ENCODE measurements at regions not wholly inside any gene's neighbourhood (a gene's known extent, or its start where the extent isn't known, plus 50 kb on each side); places are given as distances from the start of the nearest gene placed in this dataset.
A peak's percentile ranks its signal among the peaks of the same experiment; 100 is the strongest.

DNA sequence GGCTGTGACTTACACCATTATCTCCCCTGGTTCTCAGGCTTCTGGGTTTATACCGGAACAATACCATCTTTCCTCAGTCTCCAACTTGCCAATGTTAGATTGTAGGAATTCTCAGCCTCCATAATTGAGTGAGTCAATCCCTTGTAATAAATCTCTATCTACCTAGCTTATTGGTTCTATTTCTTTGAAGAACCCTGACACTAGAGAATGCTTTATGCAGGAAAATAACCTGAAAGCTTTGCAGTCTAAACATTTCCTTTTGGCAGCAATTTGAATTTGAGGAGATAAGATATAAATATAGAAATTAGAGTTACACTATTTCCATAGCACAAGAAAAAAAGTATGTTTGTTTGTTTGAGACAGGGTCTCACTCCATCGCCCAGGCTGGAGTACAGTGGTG, 278.1 kb upstream of the CDH18 start:
- DNase-seq (ENCODE audit: low spot score): no peak

DNA sequence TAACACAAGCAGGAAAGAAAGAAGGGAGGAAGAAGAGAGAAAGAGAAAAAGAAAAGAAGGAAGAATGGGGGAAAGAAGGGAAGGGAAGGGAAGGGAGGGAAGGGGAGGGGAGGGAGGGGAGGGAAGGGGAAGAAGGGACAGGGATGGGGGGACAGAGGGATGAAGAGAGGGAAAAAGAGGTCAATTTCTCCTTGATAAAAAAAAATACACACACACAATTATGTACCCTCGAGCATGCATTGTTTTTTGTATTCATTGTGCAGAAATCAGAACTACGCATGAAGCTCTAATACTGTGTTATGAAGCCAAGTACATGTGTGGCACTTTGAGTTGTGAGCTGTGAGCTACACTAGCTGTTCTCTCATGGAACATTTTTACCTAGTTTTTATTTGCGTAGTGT, 274.9 kb upstream of the CDH18 start:
- DNase-seq (ENCODE audit: low spot score): no peak

DNA sequence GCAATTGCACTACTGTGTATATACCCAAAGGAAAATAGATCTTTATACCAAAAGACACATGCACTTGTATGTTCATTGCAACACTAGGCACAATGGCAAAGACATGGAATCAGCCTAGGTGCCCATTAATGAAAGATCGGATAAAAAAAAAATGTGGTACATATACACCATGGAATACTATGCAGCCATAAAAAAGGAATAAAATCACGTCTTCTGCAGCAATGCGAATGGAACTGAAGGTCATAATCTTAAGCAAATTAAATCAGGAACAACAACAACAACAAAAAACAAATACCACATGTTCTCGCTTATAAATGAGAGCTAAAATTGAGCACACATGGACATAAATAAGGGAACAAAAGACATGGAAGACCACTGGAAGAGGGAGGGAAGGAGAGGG, 266.7 kb upstream of the CDH18 start:
- no peak for DNase-seq (ENCODE audit: low spot score)

DNA sequence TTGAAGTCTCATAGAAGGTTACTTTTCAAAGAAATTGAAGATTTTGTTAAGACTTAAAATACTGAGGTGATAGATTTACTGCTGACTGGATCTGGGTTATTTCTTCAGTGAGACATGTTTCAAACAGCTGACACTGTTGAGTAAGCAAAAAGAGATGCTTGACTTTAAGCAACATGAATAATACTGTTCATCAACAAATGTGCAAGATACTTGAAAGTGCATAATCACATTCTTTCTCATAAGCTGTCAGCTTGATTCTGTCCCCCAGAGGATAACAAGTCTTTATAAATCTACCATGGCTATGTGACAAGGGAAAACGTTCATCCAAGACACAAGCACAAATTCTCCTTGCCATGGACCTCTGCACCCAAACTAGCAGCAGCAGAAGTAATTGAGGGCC, 260.1 kb upstream of the CDH18 start:
- DNase-seq (ENCODE audit: low spot score): no peak

DNA sequence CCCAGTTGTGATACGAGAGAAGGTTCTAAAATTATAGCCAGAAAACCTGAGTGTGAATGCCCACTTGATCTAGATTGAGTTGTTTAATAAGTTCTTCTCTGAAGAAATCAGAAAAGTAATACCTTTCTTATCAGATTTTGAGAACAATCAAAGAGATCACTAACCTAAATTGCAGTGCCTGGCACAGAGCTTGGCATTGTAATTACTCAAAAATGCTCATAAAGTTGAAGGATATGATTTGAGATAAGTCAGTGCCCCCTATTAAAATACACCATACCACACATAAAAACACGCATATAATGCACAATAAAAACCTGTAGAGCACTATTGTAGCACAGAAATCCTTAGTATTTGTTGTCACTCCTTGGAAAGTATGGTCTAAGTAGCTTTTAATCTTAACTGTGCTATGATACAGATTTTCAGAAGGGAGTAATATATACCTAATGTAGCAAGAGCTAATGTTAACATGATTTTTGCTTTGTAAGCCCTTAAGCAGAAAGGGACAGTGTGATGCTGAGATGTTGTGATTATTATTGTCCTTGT, 257.5 kb upstream of the CDH18 start:
- DNase-seq (ENCODE audit: low spot score): no peak

DNA sequence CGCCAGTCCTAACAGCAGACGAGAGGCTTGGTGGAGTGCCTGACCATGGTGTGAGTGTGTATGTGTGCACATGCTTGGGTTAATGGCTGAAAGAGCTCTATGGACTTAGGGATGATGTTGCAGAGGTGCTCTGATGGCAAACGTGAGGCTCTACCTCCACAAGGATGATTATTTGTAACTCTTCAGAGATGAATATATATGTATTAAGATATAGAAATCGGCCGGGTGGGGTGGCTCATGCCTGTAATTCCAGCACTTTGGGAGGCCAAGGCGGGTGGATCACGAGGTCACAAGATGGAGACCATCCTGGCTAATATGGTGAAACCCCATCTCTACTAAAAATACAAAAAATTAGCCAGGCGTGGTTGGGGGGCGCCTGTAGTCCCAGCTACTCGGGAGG, 253.4 kb upstream of the CDH18 start:
- no peak for DNase-seq (ENCODE audit: low spot score)

DNA sequence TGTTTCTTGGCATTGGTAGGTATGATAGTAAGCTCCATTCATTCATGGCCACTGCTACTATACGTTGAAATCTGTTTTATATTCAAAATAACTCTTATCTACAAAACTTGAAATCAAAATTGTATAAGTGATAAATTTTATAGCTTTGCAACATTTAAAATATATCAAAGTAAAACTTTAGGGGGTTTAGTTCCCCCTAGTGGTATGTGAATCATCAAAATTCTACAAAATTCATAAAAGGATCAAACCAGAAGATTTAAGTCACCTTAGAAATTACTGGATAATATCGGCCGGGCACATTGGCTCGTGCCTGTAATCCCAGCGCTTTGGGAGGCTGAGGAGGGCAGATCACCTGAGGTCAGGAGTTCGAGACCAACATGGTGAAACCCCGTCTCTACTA, 243.0 kb upstream of the CDH18 start:
- no peak for DNase-seq (ENCODE audit: low spot score)

DNA sequence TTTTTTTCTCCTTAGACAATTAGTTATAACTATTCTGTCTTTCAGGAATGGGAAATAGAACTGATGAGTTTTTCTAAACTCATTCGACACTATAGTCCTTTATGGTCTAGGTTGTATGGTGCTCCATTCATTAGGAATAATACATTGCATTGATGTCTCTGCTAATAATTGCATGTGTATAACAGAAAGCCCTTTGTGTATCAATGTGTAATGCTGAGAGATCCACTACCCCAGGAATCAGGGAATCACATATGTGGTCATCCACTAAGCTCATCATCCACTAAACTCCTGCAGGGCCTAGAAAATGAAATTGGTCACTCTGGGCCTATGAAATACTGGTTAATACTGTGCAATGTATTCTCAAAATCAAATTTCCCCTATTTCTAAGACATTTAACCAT, 242.0 kb upstream of the CDH18 start:
- no peak for DNase-seq (ENCODE audit: low spot score)

DNA sequence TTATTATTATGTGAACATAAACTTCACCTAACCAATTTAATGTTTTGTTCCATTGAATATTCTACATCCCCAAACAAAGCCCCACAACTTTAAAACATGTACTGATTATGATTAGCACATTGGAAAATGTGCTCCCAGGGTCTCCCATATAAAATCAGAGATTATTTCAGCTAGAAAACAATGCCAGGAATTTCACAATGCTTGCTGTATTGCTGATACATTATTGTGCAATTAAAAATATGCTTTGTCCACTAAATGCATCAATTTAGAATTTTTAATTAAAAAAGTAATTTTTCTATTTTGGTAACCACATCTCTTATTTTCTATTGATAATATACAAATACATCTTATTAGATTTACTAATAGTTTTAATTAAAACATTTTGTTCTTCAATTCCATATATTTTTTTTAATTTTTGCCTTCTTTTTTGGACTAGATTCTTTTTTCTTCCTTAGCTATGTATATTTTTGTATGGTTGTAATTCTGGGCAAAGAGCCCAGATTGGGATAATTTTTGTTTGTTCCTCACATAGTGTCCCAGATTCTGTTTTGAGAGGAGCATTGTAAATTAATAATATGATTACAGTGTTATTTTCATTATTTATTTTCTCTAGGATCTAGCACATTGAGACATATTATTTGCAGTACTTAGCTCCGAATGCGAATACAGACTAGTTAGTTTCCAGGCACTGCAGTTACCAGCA, 241.5 kb upstream of the CDH18 start:
- no peak for DNase-seq (ENCODE audit: low spot score)

DNA sequence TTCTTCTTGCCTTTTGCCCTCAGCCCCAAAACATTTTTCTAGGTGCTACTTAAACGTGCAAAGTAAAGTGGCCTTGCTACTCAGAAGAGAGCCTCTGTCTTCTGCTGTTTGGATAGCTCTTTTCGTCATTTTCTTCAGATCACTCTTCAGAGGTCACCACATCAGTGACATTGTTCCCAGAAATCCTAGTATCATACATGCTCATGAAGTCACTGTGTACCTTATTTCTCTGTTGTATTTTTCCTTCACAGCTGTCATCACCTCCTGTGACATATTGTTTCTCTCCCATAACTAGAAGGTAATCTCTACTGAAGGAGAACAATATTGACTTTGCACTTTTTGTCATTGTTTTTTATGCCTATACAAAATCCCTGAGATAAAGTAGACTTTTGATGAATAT, 237.0 kb upstream of the CDH18 start:
- no peak for DNase-seq (ENCODE audit: low spot score)

DNA sequence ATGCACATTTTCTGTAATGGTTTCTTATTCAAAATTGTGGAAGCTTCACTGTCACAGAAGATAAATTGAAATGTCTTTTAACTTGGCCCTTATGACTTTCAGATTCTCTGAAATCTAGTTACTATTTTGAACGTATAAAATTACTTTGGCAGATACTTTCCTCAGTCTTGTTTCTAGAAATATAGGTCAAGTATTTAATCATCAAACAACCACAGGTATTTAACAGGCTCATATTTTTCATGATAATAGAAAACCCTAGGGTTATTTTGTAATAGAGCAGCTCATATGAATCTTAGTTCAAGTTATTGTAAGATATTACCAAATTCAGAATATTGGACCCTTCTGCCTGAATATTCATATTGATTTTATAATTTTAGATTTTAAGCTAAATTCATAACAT, 236.0 kb upstream of the CDH18 start:
- no peak for DNase-seq (ENCODE audit: low spot score)

DNA sequence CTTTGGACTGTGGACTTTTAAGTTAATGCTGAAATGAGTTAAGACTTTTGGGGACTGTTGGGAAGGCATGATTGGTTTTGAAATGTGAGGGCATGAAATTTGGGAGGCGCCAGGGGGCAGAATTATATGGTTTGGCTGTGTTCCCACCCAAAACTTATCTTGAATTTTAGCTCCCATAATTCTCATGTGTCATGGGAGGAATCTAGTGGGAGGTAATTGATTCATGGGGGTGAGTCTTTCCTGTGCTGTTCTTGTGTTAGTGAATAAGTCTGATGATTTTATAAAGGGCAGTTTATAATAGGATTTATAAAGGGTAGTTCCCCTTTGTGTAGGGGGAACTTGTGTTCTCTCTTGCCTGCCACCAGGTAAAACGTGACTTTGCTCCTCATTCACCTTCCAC, 235.5 kb upstream of the CDH18 start:
- DNase-seq (ENCODE audit: low spot score): no peak

DNA sequence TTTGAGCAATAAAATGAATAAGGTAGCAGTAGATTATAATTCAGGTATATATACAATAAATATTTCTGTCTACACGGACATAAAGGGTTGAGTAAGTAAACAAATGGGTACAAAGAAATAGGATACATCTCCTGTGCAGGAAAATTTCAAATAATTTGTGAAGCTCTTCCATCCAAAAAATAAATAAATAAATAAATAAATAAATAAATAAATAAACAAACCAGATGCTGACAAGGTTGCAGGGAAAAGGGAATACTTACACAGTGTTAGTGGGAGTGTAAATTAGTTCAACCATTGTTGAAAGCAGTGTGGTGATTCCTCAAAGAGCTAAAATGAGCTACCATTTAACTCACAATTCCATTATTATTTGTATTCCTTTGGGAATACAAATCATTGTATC, 227.3 kb upstream of the CDH18 start:
- DNase-seq (ENCODE audit: low spot score): no peak

DNA sequence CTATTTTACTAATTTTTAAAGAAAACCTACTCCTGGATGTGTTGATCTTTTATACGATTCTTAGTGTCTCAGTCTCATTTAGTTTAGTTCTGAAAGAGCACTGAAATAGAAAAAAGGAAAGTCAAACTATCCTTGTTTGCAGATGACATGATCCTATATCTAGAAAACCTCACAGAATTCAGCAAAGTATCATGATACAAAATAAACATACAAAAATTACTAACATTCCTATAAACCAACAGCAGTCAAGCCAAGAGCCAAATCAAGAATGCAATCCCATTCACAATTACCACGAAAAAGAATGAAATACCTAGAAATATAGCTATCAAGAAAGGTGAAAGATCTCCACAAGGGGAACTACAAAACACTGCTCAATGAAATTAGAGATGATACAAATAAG, 225.8 kb upstream of the CDH18 start:
- no peak for DNase-seq (ENCODE audit: low spot score)

DNA sequence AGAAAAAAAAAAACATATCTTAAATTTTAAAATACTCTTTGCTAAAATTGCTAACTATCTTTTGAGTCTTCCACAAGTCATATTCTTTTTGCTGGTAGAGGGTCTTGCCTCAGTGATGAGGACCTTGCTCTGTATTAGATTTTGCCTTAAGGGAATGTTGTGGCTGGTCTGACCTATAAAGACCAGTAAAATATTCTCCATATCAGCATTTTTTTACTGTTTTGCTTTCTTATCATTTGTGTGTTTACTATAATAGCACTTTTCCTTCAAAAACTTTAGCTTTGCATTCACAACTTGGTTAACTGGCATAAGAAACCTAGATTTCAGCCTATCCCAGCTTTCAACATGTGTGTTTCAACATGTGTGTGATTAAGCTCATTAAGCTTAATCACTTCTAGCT, 224.7 kb upstream of the CDH18 start:
- no peak for DNase-seq (ENCODE audit: low spot score)

DNA sequence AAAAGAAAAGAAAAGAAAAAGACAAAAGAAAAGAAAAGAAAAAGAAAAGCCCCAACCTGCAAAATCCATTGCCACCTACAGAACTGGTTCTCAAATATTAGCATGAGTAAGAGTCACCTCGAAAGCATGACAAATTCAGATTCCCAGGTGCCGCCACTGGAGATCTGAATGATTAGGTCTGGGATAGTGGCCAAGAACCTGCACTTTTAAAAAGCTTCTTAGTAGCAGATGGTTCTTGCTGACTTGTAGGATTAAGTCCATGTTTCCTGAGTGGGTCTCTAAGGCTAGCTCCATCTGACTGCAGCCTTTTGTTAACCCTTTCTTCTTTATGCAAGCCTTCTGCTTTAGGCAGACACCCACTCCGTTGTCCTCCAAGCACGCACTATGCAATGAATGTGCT, 178.5 kb upstream of the CDH18 start:
- DNase-seq (ENCODE audit: low spot score): peak; percentile 63

DNA sequence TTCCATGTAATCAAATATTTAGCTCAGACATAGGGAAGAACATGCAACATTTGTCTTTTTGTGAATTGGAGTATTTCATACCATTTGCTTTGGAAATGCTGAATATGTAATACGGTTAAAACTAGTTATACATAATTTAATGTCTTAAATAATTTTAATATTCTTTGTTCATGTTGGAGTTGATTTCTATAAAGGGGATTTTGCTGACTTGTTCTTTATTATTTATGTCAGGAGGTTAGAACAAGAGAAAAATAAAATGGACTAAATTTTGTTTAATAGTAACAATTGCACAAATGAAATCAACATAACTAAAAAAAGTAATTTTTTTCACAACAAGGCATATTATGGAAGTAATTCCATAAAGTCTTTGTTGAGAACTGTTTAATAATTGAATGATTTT, 170.0 kb upstream of the CDH18 start:
- DNase-seq (ENCODE audit: low spot score): no peak

DNA sequence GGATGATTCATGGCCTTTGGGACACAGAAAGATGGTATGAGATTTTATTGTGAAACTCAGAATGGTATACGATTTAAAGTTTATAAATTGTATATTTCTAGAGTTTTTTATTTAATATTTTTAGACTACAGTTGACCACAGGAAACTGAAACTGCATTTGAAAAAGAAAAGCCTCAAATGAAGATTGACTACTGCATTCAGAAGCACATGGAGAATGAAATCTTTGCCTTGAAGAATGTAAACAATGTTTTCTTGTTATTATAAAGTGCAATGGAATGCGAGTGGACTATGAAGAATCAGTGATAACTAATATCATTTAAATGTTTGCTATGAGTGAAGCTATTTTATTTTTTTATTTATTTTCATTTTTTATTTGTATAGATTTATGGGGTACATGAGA, 169.1 kb upstream of the CDH18 start:
- DNase-seq (ENCODE audit: low spot score): no peak

DNA sequence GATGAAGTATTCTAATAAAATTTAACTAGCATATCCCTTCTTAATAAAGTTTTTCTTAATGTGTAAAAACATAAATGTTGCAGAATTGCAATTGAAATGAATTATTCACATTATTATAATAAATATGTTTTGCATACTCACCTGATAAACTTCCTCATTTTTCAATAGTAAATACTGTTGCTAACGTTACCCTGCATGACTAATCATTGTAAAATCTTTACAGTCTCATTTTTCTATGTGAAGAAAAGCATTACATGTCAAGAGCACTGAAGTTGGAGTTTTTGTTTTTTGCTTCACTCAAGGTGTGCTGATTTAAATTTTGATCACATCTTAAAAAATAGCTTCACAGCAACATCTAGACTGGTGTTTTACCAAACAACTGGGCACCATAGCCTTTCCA, 157.2 kb upstream of the CDH18 start:
- no peak for DNase-seq (ENCODE audit: low spot score)

DNA sequence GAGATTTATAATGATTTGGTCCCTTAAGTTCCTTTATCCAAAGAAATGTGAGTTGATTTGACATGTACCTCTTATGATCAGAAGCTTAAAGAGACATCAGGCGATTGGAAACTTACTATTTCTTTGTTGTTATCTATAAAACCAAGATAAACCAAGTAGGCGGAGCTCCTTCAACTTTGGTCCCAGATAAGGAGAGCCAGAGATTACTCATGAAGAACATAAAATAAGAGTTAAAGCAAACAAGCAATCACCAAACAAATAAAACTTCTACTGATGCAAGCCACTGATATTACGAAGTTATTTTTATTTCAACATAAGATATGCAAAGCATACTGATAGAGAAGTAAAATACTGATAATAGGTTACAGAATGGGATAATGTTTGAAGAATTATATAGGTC, 141.5 kb upstream of the CDH18 start:
- no peak for DNase-seq (ENCODE audit: low spot score)

DNA sequence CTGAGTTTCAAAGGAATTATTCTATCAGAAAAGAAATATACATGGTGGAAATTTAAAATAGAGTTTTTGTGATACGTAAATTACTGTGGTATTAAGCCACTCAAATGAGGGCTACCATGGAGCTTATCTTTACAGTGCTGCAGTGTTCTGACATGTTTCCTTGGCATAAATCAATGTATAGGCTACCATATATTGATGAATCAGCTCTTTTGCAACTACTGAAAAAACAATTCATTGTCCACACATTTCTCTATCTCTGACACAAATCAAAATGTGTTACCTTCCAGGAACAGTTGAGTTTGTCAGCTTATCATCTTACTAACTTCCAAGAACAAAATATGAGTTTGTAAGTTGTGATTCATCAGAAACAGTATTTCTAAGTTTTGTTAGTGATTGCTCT, 140.3 kb upstream of the CDH18 start:
- DNase-seq (ENCODE audit: low spot score): no peak

DNA sequence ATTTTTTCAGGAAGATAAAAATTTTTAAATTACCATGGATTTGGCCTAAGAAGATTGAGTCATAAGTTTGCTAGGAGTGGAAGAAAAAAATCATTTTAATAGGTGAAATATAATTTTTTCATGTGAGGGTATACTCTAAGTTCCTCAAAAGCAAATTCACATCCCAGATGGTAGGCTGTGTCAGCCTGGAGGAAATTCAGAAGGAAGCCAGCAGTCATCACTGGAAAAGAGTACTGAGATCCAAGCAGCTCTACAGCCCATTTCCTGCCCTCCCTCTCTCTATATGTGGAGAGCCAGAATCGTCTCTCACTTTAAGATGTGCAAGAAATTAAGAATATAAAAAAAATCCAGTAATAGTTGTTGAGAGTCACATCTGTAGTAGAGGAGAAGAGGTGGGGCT, 126.5 kb upstream of the CDH18 start:
- no peak for DNase-seq (ENCODE audit: low spot score)

DNA sequence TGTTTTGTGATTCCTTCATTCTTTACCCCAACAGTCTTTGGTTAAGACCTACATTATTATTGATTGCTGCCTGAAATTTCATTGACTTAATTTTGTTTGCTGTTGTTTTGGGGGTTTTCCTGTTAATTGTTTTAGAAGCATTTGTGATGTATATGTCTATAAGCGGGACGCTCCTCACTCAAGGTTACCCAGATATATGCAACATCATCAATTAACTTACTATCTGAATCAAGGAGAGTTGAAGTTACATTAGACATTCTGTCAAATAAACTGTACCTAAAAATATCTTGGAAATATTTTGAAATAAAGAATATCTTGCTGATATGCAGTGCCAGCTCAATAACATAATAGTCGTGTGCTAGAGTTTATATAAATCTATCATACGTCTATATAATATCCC, 125.9 kb upstream of the CDH18 start:
- no peak for DNase-seq (ENCODE audit: low spot score)

DNA sequence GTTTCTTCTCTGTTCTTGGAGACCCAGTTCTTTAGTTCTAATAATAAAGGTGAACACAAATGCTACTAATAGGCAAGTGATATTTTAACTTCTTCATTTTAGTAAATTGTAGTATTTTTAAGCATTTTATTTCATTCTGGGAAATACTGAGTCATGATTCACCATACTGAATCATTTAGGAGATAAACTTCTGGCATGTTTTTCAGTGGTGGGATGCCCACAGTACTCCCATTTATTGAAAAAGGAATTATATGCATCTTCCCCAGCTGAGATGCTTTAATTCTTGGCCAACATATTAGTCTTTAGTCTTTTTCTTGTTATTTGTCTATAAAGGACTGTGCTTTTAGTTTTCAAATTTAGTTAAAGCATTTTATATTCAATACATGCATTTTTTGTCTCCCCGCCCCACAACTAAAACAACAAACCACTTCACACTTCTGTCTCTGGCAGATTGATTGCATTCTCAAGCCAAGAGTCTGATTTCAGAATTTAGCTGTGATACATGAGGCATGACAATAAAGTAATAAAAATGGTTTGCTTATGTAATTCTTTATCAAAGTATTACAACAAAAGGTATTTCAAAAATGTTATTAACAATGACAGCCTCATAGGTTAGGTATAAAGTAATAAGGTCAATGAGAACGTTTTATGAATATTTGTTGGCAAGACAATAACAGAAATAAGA, 125.2 kb upstream of the CDH18 start:
- DNase-seq (ENCODE audit: low spot score): no peak
